GM23248 (cell line): ENCODE measurements at regions not wholly inside any gene's neighbourhood (a gene's known extent, or its start where the extent isn't known, plus 50 kb on each side); places are given as distances from the start of the nearest gene placed in this dataset.

Experiments used
- EZH2 ChIP-seq: fragments of 200-600 bp; sonication (generic); IDR thresholded peaks from 2 replicates; pipeline ENCODE4 v1.6.1; 2018; ENCODE audit warnings: antibody characterized with exemption, mild to moderate bottlenecking; ENCODE audit not compliant: insufficient read depth, poor library complexity, severe bottlenecking
- EZH2phosphoT487 ChIP-seq: fragments of 200-600 bp; sonication (generic); IDR thresholded peaks from 2 replicates; pipeline ENCODE4 v1.6.1; 2018; ENCODE audit warnings: antibody characterized with exemption, moderate library complexity, mild to moderate bottlenecking, low read depth; ENCODE audit not compliant: insufficient read depth

DNA sequence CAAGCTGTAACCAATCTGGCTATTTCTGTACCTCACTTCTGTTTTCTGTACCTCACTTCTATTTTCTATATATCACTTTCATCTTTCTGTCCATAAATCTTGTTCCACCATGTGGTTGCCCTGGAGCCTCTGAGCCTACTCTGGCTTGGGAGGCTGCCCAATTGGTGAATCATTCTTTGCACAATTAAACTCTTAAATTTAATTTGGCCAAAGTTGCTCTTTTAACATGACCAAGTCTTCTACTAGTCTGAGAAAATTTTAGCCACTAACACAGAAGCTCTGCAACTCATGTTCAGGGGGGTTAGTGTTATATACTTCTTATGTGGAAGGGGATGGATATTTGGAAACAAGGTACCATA is 503.5 kb downstream of the KIF20B start:
- TF ChIP-seq EZH2 (no peak), EZH2phosphoT487 (no peak)
